Mesendoderm (in vitro differentiated cells): ENCODE measurements at regions not wholly inside any gene's neighbourhood (a gene's known extent, or its start where the extent isn't known, plus 50 kb on each side); places are given as distances from the start of the nearest gene placed in this dataset.

Source experiments
- DNase-seq: peaks from one replicate; pipeline ENCODE4 v3.0.0; 2013
- H2AK5ac ChIP-seq: 2 replicates; pipeline ENCODE4 v1.6.1; 2013; ENCODE audit warnings: low read length, inconsistent platforms
- H2BK120ac ChIP-seq: 2 replicates; pipeline ENCODE4 v1.6.1; 2013; ENCODE audit warnings: low read depth, mild to moderate bottlenecking, low read length, moderate library complexity, mixed read lengths
- H2BK15ac ChIP-seq: replicated peaks from 2 replicates; pipeline ENCODE4 v1.6.1; 2013; ENCODE audit warnings: low read depth, mild to moderate bottlenecking, moderate library complexity
- H2BK5ac ChIP-seq: 2 replicates; pipeline ENCODE4 v1.6.1; 2013; ENCODE audit warnings: low read length, inconsistent platforms
- H3K18ac ChIP-seq: 2 replicates; pipeline ENCODE4 v1.6.1; 2013; ENCODE audit warnings: mild to moderate bottlenecking, low read length, mixed read lengths
- H3K23ac ChIP-seq: one replicate; pipeline ENCODE4 v1.6.1; 2013; ENCODE audit warnings: low read length
- H3K27ac ChIP-seq: 2 replicates; pipeline ENCODE4 v1.5.1; 2013; ENCODE audit warnings: low read depth, mild to moderate bottlenecking, inconsistent platforms, low read length, moderate library complexity
- H3K27me3 ChIP-seq: 2 replicates; pipeline ENCODE4 v1.6.1; 2013; ENCODE audit warnings: low read length, control low read depth, mild to moderate bottlenecking, inconsistent platforms; ENCODE audit not compliant: insufficient read depth, poor library complexity
- H3K36me3 ChIP-seq: 2 replicates; pipeline ENCODE4 v1.6.1; 2013; ENCODE audit warnings: low read length, inconsistent platforms; ENCODE audit not compliant: control insufficient read depth, insufficient read depth
- H3K4ac ChIP-seq: one replicate; pipeline ENCODE4 v1.6.1; 2013; ENCODE audit warnings: low read depth, mild to moderate bottlenecking, low read length, moderate library complexity
- H3K4me1 ChIP-seq: 2 replicates; pipeline ENCODE4 v1.6.1; 2013; ENCODE audit warnings: low read depth, low read length, inconsistent platforms; ENCODE audit not compliant: control insufficient read depth
- H3K4me2 ChIP-seq: 2 replicates; pipeline ENCODE4 v1.6.1; 2013; ENCODE audit warnings: low read length
- H3K4me3 ChIP-seq: 2 replicates; pipeline ENCODE4 v1.5.1; 2013; ENCODE audit warnings: mild to moderate bottlenecking, low read length
- H3K56ac ChIP-seq: one replicate; pipeline ENCODE4 v1.6.1; 2013; ENCODE audit warnings: low read length
- H3K79me1 ChIP-seq: 2 replicates; pipeline ENCODE4 v1.6.1; 2013; ENCODE audit warnings: low read length, inconsistent platforms
- H3K79me2 ChIP-seq: 2 replicates; pipeline ENCODE4 v1.6.1; 2013; ENCODE audit warnings: mild to moderate bottlenecking, low read length; ENCODE audit not compliant: control insufficient read depth, insufficient read depth
- H3K9ac ChIP-seq: 2 replicates; pipeline ENCODE4 v1.6.1; 2013; ENCODE audit warnings: low read length, inconsistent platforms
- H4K5ac ChIP-seq: one replicate; pipeline ENCODE4 v1.6.1; 2013; ENCODE audit warnings: low read length
- H4K8ac ChIP-seq: one replicate; pipeline ENCODE4 v1.6.1; 2013; ENCODE audit warnings: low read depth, mild to moderate bottlenecking, control low read depth, low read length, moderate library complexity
- WGBS: extraction: QIAGEN DNeasy Blood & Tissue Kit; methylation state at CpG from one replicate; pipeline ENCODE4 v1.1.7; 2013; ENCODE audit warnings: low lambda C conversion rate, missing lambda C conversion rate; ENCODE audit not compliant: insufficient coverage; ENCODE audit errors: extremely low coverage; 5-methylcytosine and 5-hydroxymethylcytosine counted together

GRCh38 chr14:48349689-48350088 is 674.3 kb upstream of the MDGA2 start:
- Histone ChIP-seq H2BK120ac (no peak overlapping the region), H3K79me1 (no peaks in the 10 kb centered on the region), H3K4me2 (no peak overlapping the region), H3K56ac (no peak overlapping the region), H2AK5ac (no peak overlapping the region), H3K9ac (no peak overlapping the region), H3K79me2 (no peaks in the 10 kb centered on the region), H3K27ac (no peak overlapping the region), H2BK5ac (no peak overlapping the region), H3K23ac (no peak overlapping the region), H3K4me1 (no peaks in the 10 kb centered on the region), H3K4ac (no peak overlapping the region), H4K5ac (no peak overlapping the region), H4K8ac (no peak overlapping the region), H3K36me3 (no peaks in the 10 kb centered on the region), H2BK15ac (no peak overlapping the region), H3K27me3 (no peaks in the 10 kb centered on the region), H3K4me3 (no peak overlapping the region), H3K18ac (no peak overlapping the region)
- whole genome bisulfite sequencing = no CpG with 5 or more reads among the region's 2 CpGs
- DNase-seq = no peak

GRCh38 chr14:48341069-48341468 is 665.7 kb upstream of the MDGA2 start:
- H3K18ac ChIP-seq = no peak overlapping the region
- H3K4me1 ChIP-seq = no peaks in the 10 kb centered on the region
- no peak overlapping the region for H3K27ac ChIP-seq
- no peaks in the 10 kb centered on the region for H3K79me1 ChIP-seq
- H3K9ac ChIP-seq = no peak overlapping the region
- DNase-seq = no peak
- WGBS = no CpG with 5 or more reads among the region's 1 CpG
- H3K4me3 ChIP-seq = no peak overlapping the region
- H3K27me3 ChIP-seq = no peaks in the 10 kb centered on the region
- H4K5ac ChIP-seq = no peak overlapping the region
- H2BK120ac ChIP-seq = no peak overlapping the region
- no peak overlapping the region for H4K8ac ChIP-seq
- H3K79me2 ChIP-seq = no peaks in the 10 kb centered on the region
- no peak overlapping the region for H2BK5ac ChIP-seq
- H3K23ac ChIP-seq = no peak overlapping the region
- H3K4me2 ChIP-seq = no peak overlapping the region
- no peak overlapping the region for H2BK15ac ChIP-seq
- no peaks in the 10 kb centered on the region for H3K36me3 ChIP-seq
- H2AK5ac ChIP-seq = no peak overlapping the region
- H3K56ac ChIP-seq = no peak overlapping the region
- H3K4ac ChIP-seq = no peak overlapping the region

- Histone ChIP-seq H3K18ac (no peak overlapping the region), H4K8ac (no peak overlapping the region), H4K5ac (no peak overlapping the region), H3K9ac (no peak overlapping the region), H3K36me3 (no peaks in the 10 kb centered on the region), H2BK5ac (no peak overlapping the region), H3K79me2 (no peaks in the 10 kb centered on the region), H3K4me2 (no peak overlapping the region), H3K4me1 (no peaks in the 10 kb centered on the region), H3K4ac (no peak overlapping the region), H3K4me3 (no peak overlapping the region), H2BK120ac (no peak overlapping the region), H2AK5ac (no peak overlapping the region), H3K56ac (no peak overlapping the region), H3K27ac (no peak overlapping the region), H3K27me3 (no peaks in the 10 kb centered on the region), H3K79me1 (no peaks in the 10 kb centered on the region), H3K23ac (no peak overlapping the region), H2BK15ac (no peak overlapping the region)
- no peak for DNase-seq
- no CpG with 5 or more reads among the region's 2 CpGs for WGBS
Measured at GRCh38 chr14:48333221-48333920, 658.0 kb upstream of the MDGA2 start.

DNA sequence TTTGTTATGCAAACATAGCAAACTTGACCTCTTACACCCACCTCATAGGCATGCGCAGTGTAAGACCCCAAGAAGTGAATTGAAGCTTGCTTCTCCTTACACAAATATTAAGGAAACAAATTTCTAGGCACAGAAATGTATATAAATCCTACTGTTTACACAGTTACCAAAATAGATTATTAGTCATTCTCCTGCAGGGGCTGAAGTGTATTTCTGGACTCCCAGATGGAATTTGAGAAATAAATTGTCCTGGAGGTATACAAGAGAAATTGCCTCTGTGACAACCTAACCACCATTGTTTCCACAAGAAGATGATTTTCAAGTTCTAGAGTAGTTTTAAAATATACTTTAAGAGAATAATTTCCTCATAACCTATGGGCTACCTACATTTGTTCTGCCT is 656.0 kb upstream of the MDGA2 start:
- Histone ChIP-seq H2BK5ac (no peak overlapping the region), H3K4me1 (no peaks in the 10 kb centered on the region), H3K79me1 (no peaks in the 10 kb centered on the region), H3K79me2 (no peaks in the 10 kb centered on the region), H3K23ac (no peak overlapping the region), H3K18ac (no peak overlapping the region), H3K27me3 (no peaks in the 10 kb centered on the region), H4K8ac (no peak overlapping the region), H4K5ac (no peak overlapping the region), H2BK120ac (no peak overlapping the region), H3K9ac (no peak overlapping the region), H3K4me2 (no peak overlapping the region), H2AK5ac (no peak overlapping the region), H3K56ac (no peak overlapping the region), H3K4ac (no peak overlapping the region), H3K27ac (no peak overlapping the region), H3K4me3 (no peak overlapping the region), H2BK15ac (no peak overlapping the region), H3K36me3 (no peaks in the 10 kb centered on the region)
- no peak for DNase-seq
- WGBS = no CpG with 5 or more reads among the region's 1 CpG

DNA sequence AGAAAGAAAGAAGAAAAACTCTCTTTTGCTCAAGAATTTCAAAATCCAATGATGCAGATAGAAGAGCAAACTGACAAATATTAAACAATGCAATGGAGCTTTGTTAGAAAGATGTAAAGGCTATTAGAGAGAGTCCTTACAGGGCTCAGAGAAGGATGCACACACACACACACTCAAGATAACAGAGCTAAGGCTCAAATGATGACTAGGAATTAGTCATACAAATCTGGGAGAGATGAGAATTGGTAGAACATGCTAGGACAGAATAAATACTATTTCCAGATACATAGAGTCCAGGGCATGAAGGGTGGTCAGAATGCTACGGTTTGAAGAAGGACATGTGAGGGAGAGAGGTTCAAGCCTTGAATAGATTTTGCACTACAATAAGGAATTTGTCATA is 650.1 kb upstream of the MDGA2 start:
- no peak overlapping the region for H2BK120ac ChIP-seq
- no peaks in the 10 kb centered on the region for H3K27me3 ChIP-seq
- no peak overlapping the region for H3K23ac ChIP-seq
- H3K4ac ChIP-seq = no peak overlapping the region
- no peaks in the 10 kb centered on the region for H3K79me1 ChIP-seq
- H4K5ac ChIP-seq = no peak overlapping the region
- H3K79me2 ChIP-seq = no peaks in the 10 kb centered on the region
- no peak for DNase-seq
- H3K9ac ChIP-seq = no peak overlapping the region
- H3K27ac ChIP-seq = no peak overlapping the region
- H3K18ac ChIP-seq = no peak overlapping the region
- no peak overlapping the region for H4K8ac ChIP-seq
- H2BK5ac ChIP-seq = no peak overlapping the region
- no CpG with 5 or more reads among the region's 1 CpG for WGBS
- H3K4me2 ChIP-seq = no peak overlapping the region
- H2AK5ac ChIP-seq = no peak overlapping the region
- H2BK15ac ChIP-seq = no peak overlapping the region
- H3K4me3 ChIP-seq = no peak overlapping the region
- no peaks in the 10 kb centered on the region for H3K4me1 ChIP-seq
- H3K56ac ChIP-seq = no peak overlapping the region
- no peaks in the 10 kb centered on the region for H3K36me3 ChIP-seq

GRCh38 chr14:48323665-48324064 is 648.3 kb upstream of the MDGA2 start:
- peak; percentile 28 for DNase-seq
- Histone ChIP-seq H3K23ac (no peak overlapping the region), H3K56ac (no peak overlapping the region), H3K4ac (no peak overlapping the region), H3K4me2 (no peak overlapping the region), H3K79me2 (no peaks in the 10 kb centered on the region), H3K27ac (no peak overlapping the region), H3K4me3 (no peak overlapping the region), H2BK5ac (no peak overlapping the region), H3K79me1 (no peaks in the 10 kb centered on the region), H4K8ac (peak overlapping the region; percentile 39), H3K36me3 (no peaks in the 10 kb centered on the region), H2BK15ac (no peak overlapping the region), H4K5ac (no peak overlapping the region), H2AK5ac (no peak overlapping the region), H2BK120ac (no peak overlapping the region), H3K27me3 (no peaks in the 10 kb centered on the region), H3K4me1 (no peaks in the 10 kb centered on the region), H3K9ac (no peak overlapping the region), H3K18ac (no peak overlapping the region)
- WGBS = no CpG with 5 or more reads among the region's 6 CpGs
